GM21447 (cell line): ENCODE measurements at regions not wholly inside any gene's neighbourhood (a gene's known extent, or its start where the extent isn't known, plus 50 kb on each side); places are given as distances from the start of the nearest gene placed in this dataset.

ENCODE experiments used
- ATAC-seq: cut with Tn5 transposase; IDR thresholded peaks from one replicate; pipeline ENCODE4 v1.9.1; 2021; ENCODE audit not compliant: unreplicated experiment

GRCh38 chr20:1720845-1721475 lies 63.4 kb upstream of the SIRPG start:
- ATAC-seq = no peak

DNA sequence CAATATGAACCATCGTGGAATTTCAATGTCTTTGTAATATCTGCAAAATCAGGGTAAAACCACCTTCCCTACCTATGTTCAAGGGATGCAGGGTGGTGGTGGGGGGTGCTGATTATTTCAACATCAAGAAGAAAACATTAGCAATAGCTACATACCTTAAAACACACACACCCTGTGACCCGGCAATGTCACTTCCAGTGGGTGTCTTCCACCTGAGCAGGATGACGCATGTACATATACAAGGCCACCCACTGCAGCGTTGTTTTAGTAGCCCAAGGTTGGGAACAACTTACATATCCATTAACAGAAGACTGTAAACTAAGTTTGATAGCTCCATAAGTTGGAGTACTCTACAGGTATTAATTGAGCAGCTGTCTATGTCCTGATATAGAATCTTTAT lies 62.6 kb upstream of the SIRPG start:
- ATAC-seq = no peak

DNA sequence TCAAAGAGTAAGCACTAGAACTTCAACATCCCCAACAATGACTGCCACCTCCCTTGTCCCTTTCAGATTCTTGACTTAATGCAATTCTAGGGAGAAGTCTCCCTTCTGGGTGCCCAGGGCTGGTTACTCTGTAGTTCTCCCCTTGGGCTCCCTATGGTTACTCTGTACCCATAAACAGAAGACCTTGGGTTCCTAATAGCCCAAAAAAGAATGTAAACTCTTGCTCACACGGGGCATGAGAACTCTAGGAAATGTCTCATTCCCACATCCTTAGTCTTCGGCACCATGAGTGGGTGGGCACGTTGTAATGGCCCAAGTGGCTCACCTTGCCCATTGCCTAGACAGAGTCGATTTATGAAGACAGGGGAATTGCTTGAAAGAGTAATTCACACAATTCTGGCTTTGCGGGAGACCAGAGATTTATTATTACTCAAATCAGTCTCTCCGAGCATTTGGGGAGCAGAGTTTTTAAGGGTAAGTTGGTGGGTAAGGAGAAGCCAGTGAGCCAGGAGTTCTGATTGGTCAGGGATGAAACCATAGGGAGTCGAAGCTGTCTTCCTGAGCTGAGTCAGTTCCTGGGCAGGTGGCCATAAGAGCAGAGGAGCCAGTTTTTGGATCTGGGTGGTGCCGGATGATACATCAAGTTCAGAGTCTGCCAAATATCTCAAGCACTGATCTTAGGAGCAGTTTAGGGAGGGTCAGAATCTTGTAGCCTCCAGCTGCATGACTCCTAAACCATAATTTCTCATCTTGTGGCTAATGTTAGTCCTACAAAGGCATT lies 61.2 kb upstream of the SIRPG start:
- ATAC-seq = no peak

- ATAC-seq = no peak
Observed at GRCh38 chr20:1712634-1713624, 55.4 kb upstream of the SIRPG start.

GRCh38 chr20:1711826-1712601 lies 54.4 kb upstream of the SIRPG start:
- no peak for ATAC-seq

DNA sequence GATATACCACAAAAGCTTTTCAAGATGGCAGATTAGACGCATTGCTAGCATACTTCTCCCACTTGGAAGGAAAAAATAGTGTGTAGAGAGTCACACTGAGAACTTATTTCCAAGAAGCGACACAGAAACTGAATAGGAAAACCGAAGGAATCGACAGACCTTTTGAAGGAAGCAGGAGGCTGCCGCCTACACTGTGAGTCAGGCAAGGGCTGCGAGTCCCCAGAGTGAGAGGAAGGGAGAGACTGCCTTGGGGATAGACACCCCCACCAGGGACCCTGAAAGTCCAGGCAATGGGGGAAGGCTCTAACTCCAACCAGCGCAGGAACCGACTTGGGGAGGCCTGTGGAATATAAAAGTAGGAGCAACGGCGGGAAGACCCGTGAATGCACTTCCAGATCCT lies 53.7 kb upstream of the SIRPG start:
- ATAC-seq = no peak

DNA sequence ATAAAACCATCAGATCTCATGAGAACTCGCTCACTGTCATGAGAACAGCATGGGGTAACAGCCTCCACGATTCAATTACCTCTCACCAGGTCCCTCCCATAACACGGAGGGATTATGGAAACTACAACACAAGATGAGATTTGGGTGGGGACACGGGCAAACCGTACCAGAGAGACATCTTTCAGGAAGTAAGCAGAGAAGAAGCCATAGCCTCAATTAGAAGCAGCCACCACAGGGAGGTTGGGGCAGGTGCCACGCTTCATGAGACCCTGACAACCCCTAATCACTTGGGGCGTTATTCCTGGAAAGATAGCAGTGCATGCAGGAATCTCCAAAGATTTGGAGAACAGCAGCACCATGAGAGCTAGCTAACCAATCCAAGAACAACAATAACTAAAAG lies 52.9 kb upstream of the SIRPG start:
- no peak for ATAC-seq

DNA sequence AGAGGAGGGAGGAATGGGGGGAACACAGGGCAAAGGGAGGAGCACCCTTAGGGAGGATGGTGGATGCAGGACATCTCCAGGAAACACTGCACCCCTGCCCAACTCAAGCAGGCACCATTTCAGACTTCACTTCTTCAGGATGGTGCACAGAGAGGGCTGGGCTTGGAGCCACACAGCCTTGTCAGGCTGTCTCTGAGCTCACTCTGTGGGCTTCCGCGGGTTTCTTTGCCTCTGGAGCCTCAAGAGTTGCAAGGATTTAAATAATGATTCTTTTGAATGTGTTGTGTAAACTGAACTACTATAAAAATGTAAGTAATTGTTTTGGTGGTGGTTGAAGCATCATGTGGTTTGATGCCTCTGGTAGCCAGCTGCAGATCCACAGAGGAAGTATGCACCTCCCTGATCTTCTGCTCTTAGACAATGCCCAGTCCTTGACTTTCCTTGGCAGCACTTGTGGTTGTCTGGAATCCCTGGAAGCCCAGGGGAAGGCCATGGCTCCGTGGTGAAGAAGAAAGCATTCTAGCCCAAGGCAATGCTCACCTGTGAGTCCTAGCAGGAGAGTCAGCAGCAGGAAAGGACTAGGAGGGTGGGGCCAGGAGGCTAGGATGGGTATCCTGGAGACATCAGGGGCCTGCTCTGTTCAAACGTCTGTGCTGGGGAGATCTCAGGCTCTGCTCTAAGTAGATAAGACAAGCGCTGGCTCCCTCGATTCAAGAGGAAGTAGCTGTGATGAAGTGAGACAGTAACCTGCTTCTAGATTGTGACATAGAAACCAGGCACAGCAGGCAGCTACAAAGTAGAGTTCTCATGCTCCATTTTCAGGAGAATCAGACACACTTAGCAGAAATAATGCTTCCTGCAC lies 50.2 kb upstream of the SIRPG start:
- ATAC-seq = no peak
